H1 (cell line): ENCODE measurements at regions not wholly inside any gene's neighbourhood (a gene's known extent, or its start where the extent isn't known, plus 50 kb on each side); places are given as distances from the start of the nearest gene placed in this dataset.

Experiments
- CTCF ChIA-PET: fragments of 300-600 bp; sonication (Branson Sonifier 250); formaldehyde crosslinking; loops from one replicate; lab custom pipeline; 2021; ENCODE audit not compliant: partially characterized antibody; lab: Charles Lee
- POLR2A ChIA-PET: fragments of 300-600 bp; sonication (Branson Sonifier 250); formaldehyde crosslinking; loops from one replicate; lab custom pipeline; 2021; ENCODE audit warnings: inconsistent platforms; ENCODE audit not compliant: partially characterized antibody; lab: Charles Lee
- DNase-seq, 2 experiments: peaks; one replicate each; pipeline versions ENCODE4 v3.0.0 to v3.0.0-alpha.2; 2010 to 2022; ENCODE audit warnings: low spot score in 2 of 2, low read depth in 1 of 2, mixed read lengths in 1 of 2
- FAIRE-seq: peaks from 2 replicates; lab custom pipeline; 2011; peaks lifted over from hg19 to GRCh38; lab: Jason Lieb, UNC
- H2AFZ ChIP-seq: 2 replicates; pipeline ENCODE4 v1.8.1; 2012; ENCODE audit warnings: low read length, inconsistent platforms
- H2AK5ac ChIP-seq: 2 replicates; pipeline ENCODE4 v1.6.1; 2013; ENCODE audit warnings: low read depth, low read length
- H2BK120ac ChIP-seq: replicated peaks from 2 replicates; pipeline ENCODE3; 2013; ENCODE audit warnings: low read depth, low read length, inconsistent platforms
- H2BK12ac ChIP-seq: 2 replicates; pipeline ENCODE4 v1.6.1; 2013; ENCODE audit warnings: low read depth, low read length
- H2BK15ac ChIP-seq: 2 replicates; pipeline ENCODE4 v1.6.1; 2013; ENCODE audit warnings: low read length
- H2BK20ac ChIP-seq: 2 replicates; pipeline ENCODE4 v1.6.1; 2013; ENCODE audit warnings: low read length
- H2BK5ac ChIP-seq: 2 replicates; pipeline ENCODE4 v1.6.1; 2013; ENCODE audit warnings: low read depth, low read length
- H3K14ac ChIP-seq: 2 replicates; pipeline ENCODE4 v1.6.1; 2013; ENCODE audit warnings: inconsistent platforms; ENCODE audit not compliant: insufficient read length
- H3K18ac ChIP-seq: 2 replicates; pipeline ENCODE4 v1.6.1; 2013; ENCODE audit warnings: low read length; ENCODE audit errors: extremely low read depth
- H3K23ac ChIP-seq: 2 replicates; pipeline ENCODE4 v1.6.1; 2013; ENCODE audit warnings: inconsistent platforms; ENCODE audit not compliant: insufficient read length
- H3K23me2 ChIP-seq: 2 replicates; pipeline ENCODE4 v1.6.1; 2013; ENCODE audit warnings: low read depth, low read length
- H3K27ac ChIP-seq: 2 replicates; pipeline ENCODE4 v1.6.1; 2011; ENCODE audit warnings: low read depth, low read length, inconsistent platforms
- H3K27me3 ChIP-seq, 4 experiments: replicated peaks in 1 of 4; 1 replicate in 1 of 4; 2 replicates in 3 of 4; pipeline versions ENCODE4 v1.6.1 to v1.8.1; 2011 to 2013; ENCODE audit warnings: low read length in 3 of 4, mild to moderate bottlenecking in 3 of 4, inconsistent platforms in 2 of 4, mixed read lengths in 2 of 4, moderate library complexity in 1 of 4; ENCODE audit not compliant: control insufficient read depth in 3 of 4, insufficient read depth in 3 of 4; ENCODE audit errors: extremely low read depth in 1 of 4
- H3K36me3 ChIP-seq, 4 experiments: 2 replicates each; pipeline versions ENCODE4 v1.6.1 to v1.8.1; 2011 to 2013; ENCODE audit warnings: mild to moderate bottlenecking in 4 of 4, low read length in 3 of 4, moderate library complexity in 2 of 4, control low read depth in 1 of 4, inconsistent platforms in 1 of 4; ENCODE audit not compliant: insufficient read depth in 4 of 4, control insufficient read depth in 2 of 4
- H3K4ac ChIP-seq: replicated peaks from 2 replicates; pipeline ENCODE3; 2013; ENCODE audit warnings: low read length, low read depth, mixed read lengths, inconsistent platforms; ENCODE audit not compliant: insufficient read length
- H3K4me1 ChIP-seq, 4 experiments: replicated peaks in 1 of 4; 1 replicate in 1 of 4; 2 replicates in 3 of 4; pipeline versions ENCODE4 v1.6.1 to v1.8.1; 2011 to 2013; ENCODE audit warnings: low read length in 3 of 4, inconsistent platforms in 2 of 4, mixed read lengths in 1 of 4; ENCODE audit not compliant: insufficient read depth in 4 of 4, control insufficient read depth in 3 of 4
- H3K4me2 ChIP-seq, 2 experiments: 2 replicates each; pipeline versions ENCODE4 v1.6.1 to v1.8.1; 2011 to 2013; ENCODE audit warnings: low read depth in 2 of 2, low read length in 2 of 2, control low read depth in 1 of 2, inconsistent platforms in 1 of 2, mild to moderate bottlenecking in 1 of 2; ENCODE audit not compliant: insufficient read depth in 1 of 2
- H3K4me3 ChIP-seq, 4 experiments: fragments of 200-600, 300-600 bp in 1 of 4; sonication (generic), shearing (Covaris generic), sonication (Bioruptor Twin) in 1 of 4; 2 replicates each; pipeline versions ENCODE4 v1.5.1 to v1.8.1; 2011 to 2016; ENCODE audit warnings: low read length in 4 of 4, low read depth in 3 of 4, control low read depth in 2 of 4, inconsistent platforms in 2 of 4, mild to moderate bottlenecking in 2 of 4, mixed read lengths in 1 of 4, moderate library complexity in 1 of 4; ENCODE audit not compliant: insufficient read depth in 2 of 4; ENCODE audit errors: extremely low read depth in 1 of 4
- H3K56ac ChIP-seq: replicated peaks from 2 replicates; pipeline ENCODE3; 2013; ENCODE audit warnings: low read depth, mild to moderate bottlenecking, mixed read lengths, low read length, inconsistent platforms; ENCODE audit not compliant: insufficient read length
- H3K79me1 ChIP-seq: 2 replicates; pipeline ENCODE4 v1.6.1; 2013; ENCODE audit warnings: low read depth, low read length, control low read depth
- H3K79me2 ChIP-seq, 2 experiments: 2 replicates each; pipeline versions ENCODE4 v1.6.1 to v1.8.1; 2012 to 2013; ENCODE audit warnings: low read length in 2 of 2, mild to moderate bottlenecking in 2 of 2, inconsistent platforms in 1 of 2; ENCODE audit not compliant: insufficient read depth in 2 of 2, control insufficient read depth in 1 of 2
- H3K9ac ChIP-seq, 4 experiments: replicated peaks in 1 of 4; 1 replicate in 1 of 4; 2 replicates in 3 of 4; pipeline versions ENCODE4 v1.6.1 to v1.8.1; 2011 to 2013; ENCODE audit warnings: low read depth in 3 of 4, low read length in 3 of 4, control low read depth in 2 of 4, mild to moderate bottlenecking in 2 of 4, moderate library complexity in 2 of 4, inconsistent platforms in 1 of 4; ENCODE audit errors: extremely low read depth in 1 of 4
- H3K9me3 ChIP-seq, 2 experiments: 2 replicates each; pipeline versions ENCODE4 v1.6.1 to v1.8.1; 2012 to 2013; ENCODE audit warnings: mild to moderate bottlenecking in 2 of 2, moderate library complexity in 2 of 2, control low read depth in 1 of 2, inconsistent platforms in 1 of 2, low read depth in 1 of 2, low read length in 1 of 2, mixed read lengths in 1 of 2; ENCODE audit not compliant: insufficient read depth in 2 of 2
- H4K20me1 ChIP-seq, 2 experiments: replicated peaks in 1 of 2; 2 replicates each; pipeline versions ENCODE3 to v1.8.1; 2011 to 2013; ENCODE audit warnings: inconsistent platforms in 2 of 2, low read length in 2 of 2, mild to moderate bottlenecking in 1 of 2; ENCODE audit not compliant: insufficient read depth in 2 of 2, control insufficient read depth in 1 of 2
- H4K5ac ChIP-seq: 2 replicates; pipeline ENCODE4 v1.6.1; 2013; ENCODE audit warnings: low read length, low read depth, mixed read lengths, inconsistent platforms; ENCODE audit not compliant: insufficient read length
- H4K8ac ChIP-seq: 2 replicates; pipeline ENCODE4 v1.8.0; 2013; ENCODE audit warnings: mild to moderate bottlenecking, moderate library complexity, low read length, inconsistent platforms; ENCODE audit not compliant: insufficient read depth; ENCODE audit errors: extremely low read depth
- H4K91ac ChIP-seq: replicated peaks from 2 replicates; pipeline ENCODE3; 2013; ENCODE audit warnings: low read length, mixed read lengths, inconsistent platforms; ENCODE audit not compliant: insufficient read length
- CEBPB ChIP-seq: IDR thresholded peaks from 2 replicates; pipeline ENCODE4 v1.6.1; 2012; ENCODE audit warnings: low read depth, low read length
- CTBP2 ChIP-seq: IDR thresholded peaks from 2 replicates; pipeline ENCODE4 v1.7.0; 2011; ENCODE audit warnings: borderline replicate concordance, mild to moderate bottlenecking, moderate library complexity, mixed read lengths, low read length; ENCODE audit not compliant: insufficient read depth, insufficient read length
- HDAC6 ChIP-seq: IDR thresholded peaks from one replicate; pipeline ENCODE4 v1.7.1; 2012; ENCODE audit warnings: low read depth, mild to moderate bottlenecking, inconsistent platforms, low read length, moderate library complexity
- NANOG ChIP-seq: IDR thresholded peaks from 2 replicates; pipeline ENCODE4 v1.6.1; 2011; ENCODE audit warnings: low read length, low read depth, mild to moderate bottlenecking, inconsistent platforms; ENCODE audit not compliant: insufficient read depth, poor library complexity, severe bottlenecking
- POLR2A ChIP-seq, 2 experiments: IDR thresholded peaks; 1 replicate in 1 of 2; 2 replicates in 1 of 2; pipeline ENCODE4 v1.6.1; 2011; ENCODE audit warnings: low read depth in 2 of 2, low read length in 2 of 2, mild to moderate bottlenecking in 2 of 2; ENCODE audit errors: control extremely low read depth in 1 of 2
- SIRT6 ChIP-seq: IDR thresholded peaks from one replicate; pipeline ENCODE4 v1.7.1; 2012; ENCODE audit warnings: low read length, inconsistent platforms
- WGBS, 2 experiments: shearing (Covaris generic) in 1 of 2; methylation state at CpG; one replicate each; pipeline versions ENCODE4 v1.1.6 to v1.1.7; 2013 to 2015; ENCODE audit warnings: low lambda C conversion rate in 2 of 2, mixed read lengths in 2 of 2, inconsistent platforms in 1 of 2, low coverage in 1 of 2, missing lambda C conversion rate in 1 of 2; ENCODE audit not compliant: insufficient replicate concordance in 2 of 2, insufficient coverage in 1 of 2, insufficient read length in 1 of 2; ENCODE audit errors: extremely low coverage in 1 of 2, missing lambda C conversion rate in 1 of 2; 5-methylcytosine and 5-hydroxymethylcytosine counted together

GRCh38 chr5:179462040-179462439, 88.3 kb upstream of the RUFY1 start:
- no peak for TF ChIP-seq POLR2A (IDR thresholded peaks at IDR 0.05; ENCODE audit: control extremely low read depth in 1 of 2, low read depth in 2 of 2, low read length in 2 of 2)
- no peak for TF ChIP-seq CEBPB
- no peak for TF ChIP-seq CTBP2
- no peak for TF ChIP-seq NANOG
- TF ChIP-seq SIRT6: no peak
- no peak for TF ChIP-seq HDAC6
- FAIRE-seq: no peak
- H2AK5ac ChIP-seq: no peak overlapping the region

More at GRCh38 chr5:179462040-179462439, 88.3 kb upstream of the RUFY1 start:
- H4K8ac ChIP-seq: peak overlapping the region; percentile 25; the same call in 1 of the 2 replicates
- no peak overlapping the region for H3K18ac ChIP-seq
- no peak overlapping the region for H3K4me2 ChIP-seq
- no peak overlapping the region for H2BK5ac ChIP-seq
- no peak overlapping the region for H2BK12ac ChIP-seq
- no peaks in the 10 kb centered on the region for H3K36me3 ChIP-seq
- H4K91ac ChIP-seq: no peak overlapping the region
- H3K9me3 ChIP-seq: peaks cover 0 to 3% of the 10 kb centered on the region in 2 experiments; a peak in 2 of 4 replicates
- H3K27me3 ChIP-seq: no peaks in the 10 kb centered on the region
- H4K20me1 ChIP-seq: no peaks in the 10 kb centered on the region
- no peak overlapping the region for H3K27ac ChIP-seq
- H3K14ac ChIP-seq: no peak overlapping the region
- H3K79me1 ChIP-seq: no peaks in the 10 kb centered on the region
- no peak overlapping the region for H2BK120ac ChIP-seq
- no peak overlapping the region for H3K4me3 ChIP-seq
- no peak for DNase-seq
- H2BK20ac ChIP-seq: no peak overlapping the region
- H3K9ac ChIP-seq: no peak overlapping the region
- no peaks in the 10 kb centered on the region for H3K23me2 ChIP-seq
- no peak overlapping the region for H4K5ac ChIP-seq
- 80% methylated on average over 12 of the region's 12 CpGs; no CpG with 5 or more reads in 1 of the 2 experiments for WGBS, 2 experiments
- H2BK15ac ChIP-seq: no peak overlapping the region
- POLR2A ChIA-PET: no interaction called here
- no peak overlapping the region for H3K4ac ChIP-seq
- no peak overlapping the region for H3K56ac ChIP-seq
- H2AFZ ChIP-seq: no peak overlapping the region
- CTCF ChIA-PET: no interaction called here
- no peaks in the 10 kb centered on the region for H3K4me1 ChIP-seq
- H3K23ac ChIP-seq: no peak overlapping the region
- no peaks in the 10 kb centered on the region for H3K79me2 ChIP-seq
